ENCODE measurements at regions not wholly inside any gene's neighbourhood (a gene's known extent, or its start where the extent isn't known, plus 50 kb on each side); places are given as distances from the start of the nearest gene placed in this dataset.

- H3K4me2 ChIP-seq (ENCODE audit: low read length), result no peak overlapping the region
- no peak for TF ChIP-seq CTCF (IDR thresholded peaks at IDR 0.05; ENCODE audit: low read depth, low read length)
- TF ChIP-seq EZH2phosphoT487 (IDR thresholded peaks at IDR 0.05; ENCODE audit: low read depth), result no peak
Measured at GRCh38 chr2:4091869-4092268, 388.5 kb downstream of the DCDC2C start.

GRCh38 chr2:4094743-4095142 is 391.4 kb downstream of the DCDC2C start:
- H3K4me1 ChIP-seq (ENCODE audit: low read length), result no peaks in the 10 kb centered on the region
- no peak overlapping the region for H3K9ac ChIP-seq (ENCODE audit: low read length)
- H3K27me3 ChIP-seq (ENCODE audit: low read depth, low read length), result no peaks in the 10 kb centered on the region
- TF ChIP-seq EZH2phosphoT487 (IDR thresholded peaks at IDR 0.05; ENCODE audit: low read depth) (no peak), CTCF (IDR thresholded peaks at IDR 0.05; ENCODE audit: low read depth, low read length) (no peak)
- no peak overlapping the region for H2AFZ ChIP-seq (ENCODE audit: low read depth, low read length)
- H3K27ac ChIP-seq (ENCODE audit: low read length), result no peak overlapping the region
- H4K20me1 ChIP-seq (ENCODE audit: insufficient read depth, low read length), result no peaks in the 10 kb centered on the region
- H3K9me3 ChIP-seq (ENCODE audit: insufficient read depth, low read length), result no peaks in the 10 kb centered on the region
- no peak overlapping the region for H3K4me3 ChIP-seq (ENCODE audit: low read length)
- H3K36me3 ChIP-seq (replicated peaks; ENCODE audit: low read depth, low read length), result no peaks in the 10 kb centered on the region
- no peaks in the 10 kb centered on the region for H3K79me2 ChIP-seq (ENCODE audit: low read length)
- H3K4me2 ChIP-seq (ENCODE audit: low read length), result no peak overlapping the region

More at GRCh38 chr2:4091869-4092268, 388.5 kb downstream of the DCDC2C start:
- Histone ChIP-seq H3K4me3 (ENCODE audit: low read length) (no peak overlapping the region), H4K20me1 (ENCODE audit: insufficient read depth, low read length) (no peaks in the 10 kb centered on the region), H3K27ac (ENCODE audit: low read length) (no peak overlapping the region), H3K36me3 (replicated peaks; ENCODE audit: low read depth, low read length) (no peaks in the 10 kb centered on the region), H3K27me3 (ENCODE audit: low read depth, low read length) (no peaks in the 10 kb centered on the region), H3K9ac (ENCODE audit: low read length) (no peak overlapping the region), H3K4me1 (ENCODE audit: low read length) (no peaks in the 10 kb centered on the region), H2AFZ (ENCODE audit: low read depth, low read length) (no peak overlapping the region), H3K9me3 (ENCODE audit: insufficient read depth, low read length) (no peaks in the 10 kb centered on the region), H3K79me2 (ENCODE audit: low read length) (no peaks in the 10 kb centered on the region)

DNA sequence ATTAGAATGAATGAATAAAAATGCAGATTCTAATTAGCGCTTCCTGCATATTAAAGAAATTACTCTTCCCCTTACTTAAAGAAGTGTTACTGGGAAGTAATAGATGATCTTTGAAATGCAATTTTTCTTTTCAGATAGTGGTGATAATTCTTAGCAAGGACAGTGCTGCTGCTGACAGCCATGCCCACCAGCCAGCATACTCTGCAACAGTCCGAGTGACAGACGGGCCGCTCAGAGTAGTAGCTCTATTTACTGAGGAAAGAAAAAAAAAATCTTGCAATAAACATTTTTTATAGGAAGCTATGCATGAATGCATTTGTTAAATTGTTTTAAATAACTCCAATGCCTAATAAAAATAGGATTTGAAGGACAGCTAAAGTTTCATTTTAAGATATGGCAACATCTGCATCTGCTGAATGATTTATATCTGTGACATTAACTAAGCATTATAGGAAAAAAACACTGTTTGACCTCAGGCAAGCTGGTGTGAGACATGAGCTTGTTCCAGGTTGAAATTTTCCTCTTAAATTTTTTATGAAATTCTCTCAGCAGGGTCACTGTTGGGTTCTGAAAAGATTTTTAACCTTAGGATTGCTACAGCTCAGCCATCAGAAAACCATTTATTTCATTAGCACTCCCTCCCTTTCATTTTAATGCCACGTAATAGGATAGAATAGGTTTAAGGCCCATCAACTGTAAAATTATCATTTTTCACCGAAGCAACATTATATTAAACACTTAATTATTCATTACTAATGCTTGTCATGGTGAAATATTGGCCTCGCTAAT is 393.8 kb downstream of the DCDC2C start:
- Histone ChIP-seq H3K9ac (ENCODE audit: low read length) (no peak overlapping the region), H3K4me3 (ENCODE audit: low read length) (no peak overlapping the region), H3K27me3 (ENCODE audit: low read depth, low read length) (no peaks in the 10 kb centered on the region), H4K20me1 (ENCODE audit: insufficient read depth, low read length) (no peaks in the 10 kb centered on the region), H3K27ac (ENCODE audit: low read length) (no peak overlapping the region), H3K4me1 (ENCODE audit: low read length) (no peaks in the 10 kb centered on the region), H3K4me2 (ENCODE audit: low read length) (no peak overlapping the region), H2AFZ (ENCODE audit: low read depth, low read length) (no peak overlapping the region), H3K79me2 (ENCODE audit: low read length) (no peaks in the 10 kb centered on the region), H3K36me3 (replicated peaks; ENCODE audit: low read depth, low read length) (no peaks in the 10 kb centered on the region), H3K9me3 (ENCODE audit: insufficient read depth, low read length) (no peaks in the 10 kb centered on the region)
- TF ChIP-seq CTCF (IDR thresholded peaks at IDR 0.05; ENCODE audit: low read depth, low read length), result no peak
- TF ChIP-seq EZH2phosphoT487 (IDR thresholded peaks at IDR 0.05; ENCODE audit: low read depth), result no peak

GRCh38 chr2:4098137-4098536 is 394.8 kb downstream of the DCDC2C start:
- no peaks in the 10 kb centered on the region for H4K20me1 ChIP-seq (ENCODE audit: insufficient read depth, low read length)
- H3K27ac ChIP-seq (ENCODE audit: low read length), result no peak overlapping the region
- H2AFZ ChIP-seq (ENCODE audit: low read depth, low read length), result no peak overlapping the region
- H3K27me3 ChIP-seq (ENCODE audit: low read depth, low read length), result no peaks in the 10 kb centered on the region
- H3K4me1 ChIP-seq (ENCODE audit: low read length), result no peaks in the 10 kb centered on the region
- no peaks in the 10 kb centered on the region for H3K9me3 ChIP-seq (ENCODE audit: insufficient read depth, low read length)
- H3K79me2 ChIP-seq (ENCODE audit: low read length), result no peaks in the 10 kb centered on the region
- H3K4me3 ChIP-seq (ENCODE audit: low read length), result no peak overlapping the region
- H3K9ac ChIP-seq (ENCODE audit: low read length), result no peak overlapping the region
- H3K4me2 ChIP-seq (ENCODE audit: low read length), result no peak overlapping the region
- H3K36me3 ChIP-seq (replicated peaks; ENCODE audit: low read depth, low read length), result no peaks in the 10 kb centered on the region
- TF ChIP-seq EZH2phosphoT487 (IDR thresholded peaks at IDR 0.05; ENCODE audit: low read depth) (no peak), CTCF (IDR thresholded peaks at IDR 0.05; ENCODE audit: low read depth, low read length) (no peak)

Measured in OCI-LY3 (cell line).